Left lung (tissue), 4 donors: ENCODE measurements at regions not wholly inside any gene's neighbourhood (a gene's known extent, or its start where the extent isn't known, plus 50 kb on each side); places are given as distances from the start of the nearest gene placed in this dataset.

ENCODE experiments used
- ATAC-seq: fragments of 200-7000 bp; cut with Tn5 transposase; one replicate; pipeline ENCODE4 v1.9.1; 2020; ENCODE audit warnings: moderate library complexity
- DNase-seq, 4 donors: peaks; one replicate each; pipeline ENCODE4 v3.0.0-alpha.2; 2013 to 2020
- H3K27ac ChIP-seq, 2 donors: fragments of 200-600 bp; sonication (generic) in 1 of 2; one replicate each; pipeline versions ENCODE4 v1.5.0 to v1.8.0; 2020 to 2021
- H3K27me3 ChIP-seq, 2 donors: fragments of 200-600 bp; sonication (generic) in 1 of 2; one replicate each; pipeline versions ENCODE4 v1.5.0 to v1.8.0; 2020 to 2021
- H3K36me3 ChIP-seq, 2 donors: fragments of 200-600 bp; sonication (generic) in 1 of 2; one replicate each; pipeline versions ENCODE4 v1.5.0 to v1.8.0; 2020 to 2021
- H3K4me1 ChIP-seq, 2 donors: fragments of 200-600 bp; one replicate each; pipeline ENCODE4 v1.8.0; 2021
- H3K4me3 ChIP-seq, 2 donors: fragments of 200-600 bp; sonication (generic) in 1 of 2; one replicate each; pipeline versions ENCODE4 v1.5.0 to v1.8.0; 2020 to 2021; ENCODE audit warnings: mild to moderate bottlenecking in 1 of 2
- H3K9me3 ChIP-seq, 2 donors: fragments of 200-600 bp; sonication (generic) in 1 of 2; one replicate each; pipeline versions ENCODE4 v1.5.0 to v1.8.0; 2020 to 2021
- CTCF ChIP-seq, 2 donors: fragments of 200-600 bp; sonication (generic) in 1 of 2; IDR thresholded peaks; one replicate each; pipeline versions ENCODE4 v1.5.0 to v1.8.0; 2021; ENCODE audit warnings: antibody characterized with exemption in 2 of 2
- intact Hi-C, 2 donors: fragments of 100-400 bp; cut with DNase I; formaldehyde crosslinking; loops; one replicate each; pipeline versions ENCODE4 v1.11.2 to v1.14.2; 2022
- donor health status: DM: no; HTN: yes; CAD: no.
- donor health status: DM: no; HTN: no; CAD: no.

GRCh38 chr1:31503570-31503969 is 72.7 kb upstream of the TINAGL1 start:
- TF ChIP-seq CTCF (IDR thresholded peaks at IDR 0.05) = no peak
- ATAC-seq = no peak
- no peak overlapping the region for H3K4me3 ChIP-seq
- H3K27ac ChIP-seq = no peak overlapping the region
- intact Hi-C loops = no loop called here
- no peak for DNase-seq
- H3K4me1 ChIP-seq = no peaks in the 10 kb centered on the region
- no peaks in the 10 kb centered on the region for H3K9me3 ChIP-seq
- no peaks in the 10 kb centered on the region for H3K36me3 ChIP-seq
- peaks cover 0 to 15% of the 10 kb centered on the region in 2 donors for H3K27me3 ChIP-seq

GRCh38 chr1:31504001-31504400 is 72.3 kb upstream of the TINAGL1 start:
- intact Hi-C loops = no loop called here
- Histone ChIP-seq H3K9me3 (no peaks in the 10 kb centered on the region), H3K4me3 (no peak overlapping the region), H3K36me3 (no peaks in the 10 kb centered on the region), H3K27ac (no peak overlapping the region), H3K4me1 (no peaks in the 10 kb centered on the region), H3K27me3 (peaks cover 0 to 15% of the 10 kb centered on the region in 2 donors)
- DNase-seq (no peak), ATAC-seq (no peak)
- no peak for TF ChIP-seq CTCF (IDR thresholded peaks at IDR 0.05)

GRCh38 chr1:31505911-31506497 is 70.3 kb upstream of the TINAGL1 start:
- DNase-seq (no peak), ATAC-seq (no peak)
- H3K4me1 ChIP-seq = no peaks in the 10 kb centered on the region
- H3K27ac ChIP-seq = no peak overlapping the region
- no peak overlapping the region for H3K4me3 ChIP-seq
- TF ChIP-seq CTCF (IDR thresholded peaks at IDR 0.05) = no peak
- intact Hi-C loops = no loop called here
- H3K27me3 ChIP-seq = peaks cover 0 to 15% of the 10 kb centered on the region in 2 donors
- H3K36me3 ChIP-seq = no peaks in the 10 kb centered on the region
- H3K9me3 ChIP-seq = no peaks in the 10 kb centered on the region

GRCh38 chr1:31507221-31507620 is 69.1 kb upstream of the TINAGL1 start:
- no peak for TF ChIP-seq CTCF (IDR thresholded peaks at IDR 0.05)
- no peak overlapping the region for H3K27ac ChIP-seq
- no peak for ATAC-seq
- DNase-seq = no peak
- H3K9me3 ChIP-seq = no peaks in the 10 kb centered on the region
- no peaks in the 10 kb centered on the region for H3K4me1 ChIP-seq
- H3K36me3 ChIP-seq = no peaks in the 10 kb centered on the region
- intact Hi-C loops = no loop called here
- H3K4me3 ChIP-seq = no peak overlapping the region
- peaks cover 0 to 15% of the 10 kb centered on the region in 2 donors for H3K27me3 ChIP-seq

- TF ChIP-seq CTCF (IDR thresholded peaks at IDR 0.05) = no peak
- Histone ChIP-seq H3K4me3 (no peak overlapping the region), H3K27me3 (peaks cover 0 to 15% of the 10 kb centered on the region in 2 donors), H3K4me1 (no peaks in the 10 kb centered on the region), H3K27ac (no peak overlapping the region), H3K36me3 (no peaks in the 10 kb centered on the region), H3K9me3 (no peaks in the 10 kb centered on the region)
- ATAC-seq = no peak
- DNase-seq = no peak
- intact Hi-C loops = no loop called here
Measured at GRCh38 chr1:31507676-31508530, 68.4 kb upstream of the TINAGL1 start.
